HFF-Myc (cell line): ENCODE measurements at regions not wholly inside any gene's neighbourhood (a gene's known extent, or its start where the extent isn't known, plus 50 kb on each side); places are given as distances from the start of the nearest gene placed in this dataset.

ENCODE experiments used
- DNase-seq: peaks from one replicate; pipeline ENCODE4 v3.0.0-alpha.2; 2011; ENCODE audit warnings: low read depth; ENCODE audit errors: extremely low read depth
- H3K4me3 ChIP-seq: replicated peaks from 2 replicates; pipeline ENCODE4 v1.5.1; 2011; ENCODE audit warnings: low read depth, mild to moderate bottlenecking, control low read depth, low read length
- TF ChIP-seq, protein P1 (sequence below): IDR thresholded peaks from 2 replicates; pipeline ENCODE4 v1.5.1; 2012; ENCODE audit warnings: mild to moderate bottlenecking, low read depth, low read length, control low read depth; ENCODE audit errors: missing control alignments

DNA sequence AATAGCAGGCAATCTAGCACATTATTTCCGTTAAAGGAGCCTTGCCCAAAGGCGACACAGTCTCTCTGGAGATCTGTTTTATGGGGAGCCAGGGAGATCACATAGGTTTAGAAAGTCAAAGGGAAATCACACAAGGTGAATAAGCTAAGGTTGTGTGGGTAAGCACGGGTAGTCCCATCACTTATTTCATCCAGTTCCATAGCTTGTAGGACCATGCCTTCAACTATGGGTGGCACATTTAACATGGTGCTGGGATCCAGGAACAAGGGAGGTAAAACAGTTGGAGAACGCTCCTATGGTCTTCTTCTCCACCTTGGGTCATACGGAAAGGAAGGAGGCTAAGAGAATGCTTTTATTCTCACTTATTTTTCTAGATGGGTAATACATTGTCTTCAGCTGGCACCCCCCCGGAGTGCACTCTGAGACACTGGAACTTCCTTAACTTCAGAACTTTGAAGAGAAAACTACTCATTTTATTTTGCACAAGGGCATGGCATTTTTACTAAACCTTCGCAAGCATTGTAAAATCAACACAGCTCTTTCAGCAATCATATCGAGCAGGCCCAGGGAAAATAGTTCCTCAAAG lies 435.4 kb downstream of the KIF20B start:
- no peak for DNase-seq
- TF ChIP-seq, protein P1, sequence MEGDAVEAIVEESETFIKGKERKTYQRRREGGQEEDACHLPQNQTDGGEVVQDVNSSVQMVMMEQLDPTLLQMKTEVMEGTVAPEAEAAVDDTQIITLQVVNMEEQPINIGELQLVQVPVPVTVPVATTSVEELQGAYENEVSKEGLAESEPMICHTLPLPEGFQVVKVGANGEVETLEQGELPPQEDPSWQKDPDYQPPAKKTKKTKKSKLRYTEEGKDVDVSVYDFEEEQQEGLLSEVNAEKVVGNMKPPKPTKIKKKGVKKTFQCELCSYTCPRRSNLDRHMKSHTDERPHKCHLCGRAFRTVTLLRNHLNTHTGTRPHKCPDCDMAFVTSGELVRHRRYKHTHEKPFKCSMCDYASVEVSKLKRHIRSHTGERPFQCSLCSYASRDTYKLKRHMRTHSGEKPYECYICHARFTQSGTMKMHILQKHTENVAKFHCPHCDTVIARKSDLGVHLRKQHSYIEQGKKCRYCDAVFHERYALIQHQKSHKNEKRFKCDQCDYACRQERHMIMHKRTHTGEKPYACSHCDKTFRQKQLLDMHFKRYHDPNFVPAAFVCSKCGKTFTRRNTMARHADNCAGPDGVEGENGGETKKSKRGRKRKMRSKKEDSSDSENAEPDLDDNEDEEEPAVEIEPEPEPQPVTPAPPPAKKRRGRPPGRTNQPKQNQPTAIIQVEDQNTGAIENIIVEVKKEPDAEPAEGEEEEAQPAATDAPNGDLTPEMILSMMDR, result no peak
- H3K4me3 ChIP-seq, result no peak overlapping the region

DNA sequence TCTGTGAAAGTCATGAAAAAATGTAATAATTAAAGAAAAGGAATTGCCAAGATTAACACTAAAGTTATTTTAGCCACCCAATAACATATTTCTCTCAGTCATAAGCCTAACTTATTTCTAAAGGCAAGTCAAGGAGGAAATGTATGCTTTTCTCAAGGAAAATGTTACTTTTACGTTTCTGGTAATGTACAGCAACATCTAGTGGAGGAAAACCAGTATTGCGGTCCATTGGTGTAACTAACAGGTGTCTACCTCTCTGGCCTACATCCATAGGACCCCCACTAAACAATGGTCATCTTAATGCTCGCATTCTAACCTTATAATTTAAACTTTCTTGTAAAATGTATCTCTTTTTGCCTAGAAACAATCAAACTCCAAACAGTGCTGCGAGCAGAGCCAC lies 437.5 kb downstream of the KIF20B start:
- DNase-seq, result no peak
- H3K4me3 ChIP-seq, result no peak overlapping the region
- TF ChIP-seq, protein P1, result peak; percentile 42

DNA sequence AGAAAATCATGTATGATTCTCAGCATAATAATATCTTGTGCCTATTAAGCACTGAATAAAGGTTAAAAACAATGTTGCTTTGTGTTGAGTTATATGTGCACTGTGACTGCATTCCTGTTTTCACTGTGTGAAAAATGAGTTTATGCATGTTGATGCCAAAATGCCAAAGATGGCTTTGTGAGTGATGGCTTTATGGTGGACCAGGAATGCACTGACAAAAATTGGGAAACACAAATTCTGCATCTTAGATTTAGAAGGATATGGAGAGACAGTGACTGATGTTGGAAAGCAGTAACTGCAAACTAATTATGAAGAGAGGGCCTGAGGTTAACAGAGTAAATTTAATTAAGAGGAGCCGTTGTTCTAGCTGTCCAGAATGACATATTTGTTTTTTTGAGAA lies 440.4 kb downstream of the KIF20B start:
- no peak for DNase-seq
- H3K4me3 ChIP-seq, result no peak overlapping the region
- TF ChIP-seq, protein P1, result no peak

DNA sequence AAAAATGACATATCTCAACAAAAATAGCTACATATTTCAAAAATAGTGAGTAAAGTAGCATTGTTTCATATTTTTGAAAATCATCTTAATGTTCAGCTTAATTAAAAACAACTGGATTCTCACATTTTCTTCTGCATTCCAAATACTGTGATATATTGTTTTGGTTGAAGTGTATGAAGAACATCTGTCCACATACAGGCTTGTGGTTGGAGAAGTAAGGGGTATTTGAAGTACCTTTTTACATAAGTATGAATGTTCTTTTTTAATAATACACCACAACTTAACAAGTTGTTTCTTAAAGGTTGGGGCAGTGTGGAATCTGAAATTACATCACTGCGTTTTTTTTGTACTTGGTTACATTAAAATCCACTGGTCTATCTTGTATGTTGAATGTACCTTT lies 442.5 kb downstream of the KIF20B start:
- no peak overlapping the region for H3K4me3 ChIP-seq
- DNase-seq, result no peak
- TF ChIP-seq, protein P1, result no peak

DNA sequence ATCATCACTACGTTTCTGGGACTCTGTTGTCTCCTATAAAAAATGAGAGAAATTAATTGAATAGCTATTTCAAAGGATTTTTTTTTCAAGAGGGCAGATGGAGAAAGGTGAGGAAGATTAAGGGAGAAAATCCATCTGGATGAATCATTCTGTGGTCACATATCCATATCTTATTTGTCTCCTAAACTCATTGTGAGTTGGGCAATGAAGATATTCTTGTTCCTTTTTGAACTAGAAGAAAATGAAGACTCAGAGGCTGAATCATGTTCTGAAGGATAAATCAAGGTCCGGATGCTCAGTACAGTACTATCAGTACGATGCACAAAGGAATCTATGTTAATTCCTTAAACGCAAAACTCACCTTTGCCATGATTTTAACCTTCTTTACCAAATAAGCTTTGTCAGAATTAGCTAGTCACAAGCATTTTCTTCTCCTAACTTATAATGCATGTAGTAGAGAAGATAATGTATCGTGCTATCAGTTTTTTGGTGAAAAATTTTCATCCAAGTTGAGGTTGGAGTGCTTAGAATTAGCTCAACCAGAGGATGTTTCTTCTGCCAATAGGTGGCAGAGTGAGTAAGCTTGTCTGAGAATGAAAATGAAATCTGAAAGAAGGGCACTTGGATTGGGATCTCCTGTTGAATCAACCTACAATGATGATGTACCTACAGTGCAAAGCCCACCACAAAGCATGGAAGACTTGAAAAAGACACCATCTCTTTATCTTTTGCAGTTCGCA lies 446.9 kb downstream of the KIF20B start:
- H3K4me3 ChIP-seq, result no peak overlapping the region
- DNase-seq, result no peak
- TF ChIP-seq, protein P1, result peak; percentile 59

DNA sequence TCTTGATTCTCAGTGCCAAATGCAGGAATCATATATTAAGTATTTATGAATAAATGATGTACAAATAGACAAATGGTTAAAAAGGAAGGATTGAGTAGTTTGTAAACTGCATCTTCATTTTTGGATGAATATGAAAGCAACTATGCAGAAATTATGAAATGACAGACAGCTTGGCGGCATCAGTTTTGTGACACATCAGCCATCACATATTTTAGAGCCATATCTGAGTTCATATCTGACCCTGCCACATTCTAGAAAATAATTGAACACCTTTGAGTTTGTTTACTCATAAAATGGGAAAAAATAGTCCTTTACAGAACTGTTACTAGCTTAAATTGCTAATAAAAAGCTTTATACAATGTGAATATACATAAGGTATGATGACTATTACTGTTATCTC lies 448.2 kb downstream of the KIF20B start:
- TF ChIP-seq, protein P1, result no peak
- no peak for DNase-seq
- H3K4me3 ChIP-seq, result no peak overlapping the region
